B cell (primary cell): ENCODE measurements at regions not wholly inside any gene's neighbourhood (a gene's known extent, or its start where the extent isn't known, plus 50 kb on each side); places are given as distances from the start of the nearest gene placed in this dataset.

Experiments used
- ATAC-seq: fragments of 200-7000 bp; cut with Tn5 transposase; one replicate; pipeline ENCODE4 v1.10.0; 2021; ENCODE audit warnings: low read depth, mild to moderate bottlenecking, moderate number of reproducible peaks, moderate library complexity
- CTCF ChIA-PET: fragments of 350-600 bp; sonication (Branson Sonifier 250); formaldehyde crosslinking; loops from one replicate; lab custom pipeline; 2021; ENCODE audit warnings: antibody characterized with exemption, inconsistent platforms; lab: Charles Lee
- POLR2A ChIA-PET: fragments of 350-600 bp; sonication (Branson Sonifier 250); formaldehyde crosslinking; loops from one replicate; lab custom pipeline; 2021; ENCODE audit warnings: antibody characterized with exemption; lab: Charles Lee
- DNase-seq: peaks from one replicate; pipeline ENCODE4 v3.0.0; 2013
- H2AFZ ChIP-seq: 2 replicates; pipeline ENCODE4 v1.6.1; 2012; ENCODE audit warnings: mild to moderate bottlenecking, low read depth, low read length; ENCODE audit not compliant: insufficient read depth, poor library complexity, severe bottlenecking
- H3K27ac ChIP-seq, 2 donors: 1 replicate in 1 of 2; 2 replicates in 1 of 2; pipeline ENCODE4 v1.5.1; 2012 to 2013; ENCODE audit warnings: low read length in 2 of 2, mild to moderate bottlenecking in 2 of 2, moderate library complexity in 1 of 2
- H3K27me3 ChIP-seq, 4 experiments: fragments of 200-600 bp in 1 of 4; sonication (generic) in 1 of 4; replicated peaks in 1 of 4; 1 replicate in 2 of 4; 2 replicates in 2 of 4; pipeline versions ENCODE4 v1.6.1 to v1.7.0; 2013 to 2016; ENCODE audit warnings: low read length in 3 of 4, mild to moderate bottlenecking in 2 of 4, mixed read lengths in 1 of 4, moderate library complexity in 1 of 4; ENCODE audit not compliant: insufficient read depth in 4 of 4, control insufficient read depth in 3 of 4; ENCODE audit errors: control extremely low read depth in 1 of 4
- H3K36me3 ChIP-seq, 2 experiments: replicated peaks in 1 of 2; 1 replicate in 1 of 2; 2 replicates in 1 of 2; pipeline versions ENCODE4 v1.6.1 to v1.7.1; 2013; ENCODE audit warnings: low read length in 1 of 2; ENCODE audit not compliant: insufficient read depth in 2 of 2, control insufficient read depth in 1 of 2; ENCODE audit errors: control extremely low read depth in 1 of 2, extremely low read depth in 1 of 2
- H3K4me1 ChIP-seq, 2 donors: fragments of 200-600 bp in 1 of 2; sonication (generic) in 1 of 2; 1 replicate in 1 of 2; 2 replicates in 1 of 2; pipeline versions ENCODE4 v1.5.1 to v1.6.1; 2013 to 2017; ENCODE audit warnings: low read length in 2 of 2; ENCODE audit not compliant: control insufficient read depth in 2 of 2, insufficient read depth in 2 of 2
- H3K4me2 ChIP-seq: replicated peaks from 2 replicates; pipeline ENCODE3; 2012; ENCODE audit warnings: mild to moderate bottlenecking, low read depth, low read length; ENCODE audit not compliant: poor library complexity, severe bottlenecking
- H3K4me3 ChIP-seq, 5 experiments: fragments of 200-600 bp in 1 of 5; sonication (generic) in 1 of 5; 1 replicate in 3 of 5; 2 replicates in 2 of 5; pipeline versions ENCODE4 v1.5.1 to v1.7.0; 2011 to 2016; ENCODE audit warnings: low read length in 4 of 5, mild to moderate bottlenecking in 4 of 5, low read depth in 2 of 5, control low read depth in 1 of 5, moderate library complexity in 1 of 5; ENCODE audit not compliant: insufficient read depth in 1 of 5; ENCODE audit errors: control extremely low read depth in 1 of 5, extremely low read depth in 1 of 5
- H3K79me2 ChIP-seq: fragments of 200-600 bp; sonication (generic); one replicate; pipeline ENCODE4 v1.6.0; 2016; ENCODE audit warnings: low read length; ENCODE audit not compliant: control insufficient read depth, insufficient read depth
- H3K9ac ChIP-seq: fragments of 200-600 bp; sonication (generic); 2 replicates; pipeline ENCODE4 v1.6.1; 2017; ENCODE audit warnings: mild to moderate bottlenecking, low read length, moderate library complexity
- H3K9me3 ChIP-seq, 3 donors: one replicate each; pipeline versions ENCODE4 v1.6.1 to v1.7.1; 2013; ENCODE audit warnings: low read length in 2 of 3; ENCODE audit not compliant: control insufficient read depth in 2 of 3, insufficient read depth in 1 of 3; ENCODE audit errors: control extremely low read depth in 1 of 3
- H4K20me1 ChIP-seq: 2 replicates; pipeline ENCODE4 v1.6.0; 2012; ENCODE audit warnings: mild to moderate bottlenecking, low read length; ENCODE audit not compliant: insufficient read depth, control insufficient read depth, poor library complexity, severe bottlenecking
- H3K27ac Mint-ChIP-seq: one replicate; pipeline ENCODE4 v1.8.0; 2021; ENCODE audit warnings: mixed read lengths
- H3K27me3 Mint-ChIP-seq: one replicate; pipeline ENCODE4 v1.8.0; 2021; ENCODE audit warnings: mixed read lengths
- H3K4me1 Mint-ChIP-seq: one replicate; pipeline ENCODE4 v1.8.0; 2021; ENCODE audit warnings: mixed read lengths
- H3K4me3 Mint-ChIP-seq: one replicate; pipeline ENCODE4 v1.8.0; 2021; ENCODE audit warnings: mixed read lengths
- H3K9me3 Mint-ChIP-seq: one replicate; pipeline ENCODE4 v1.8.0; 2022; ENCODE audit warnings: mixed read lengths; ENCODE audit not compliant: insufficient read depth
- EZH2 ChIP-seq: IDR thresholded peaks from 2 replicates; pipeline ENCODE4 v1.6.1; 2012; ENCODE audit warnings: borderline replicate concordance, low read depth, mild to moderate bottlenecking, moderate library complexity, low read length; ENCODE audit not compliant: insufficient read depth, poor library complexity, severe bottlenecking
- WGBS: methylation state at CpG from one replicate; pipeline ENCODE4 v1.1.5; 2013; ENCODE audit warnings: missing lambda C conversion rate; ENCODE audit not compliant: insufficient coverage; 5-methylcytosine and 5-hydroxymethylcytosine counted together
- intact Hi-C: fragments of 100-400 bp; cut with micrococcal nuclease; formaldehyde crosslinking; loops from one replicate; pipeline ENCODE4 v1.10.0; 2022
- TF ChIP-seq, protein P1 (sequence below): fragments of 200-600 bp; IDR thresholded peaks from one replicate; pipeline ENCODE4 v1.8.0; 2022; ENCODE audit warnings: antibody characterized with exemption, mild to moderate bottlenecking

DNA sequence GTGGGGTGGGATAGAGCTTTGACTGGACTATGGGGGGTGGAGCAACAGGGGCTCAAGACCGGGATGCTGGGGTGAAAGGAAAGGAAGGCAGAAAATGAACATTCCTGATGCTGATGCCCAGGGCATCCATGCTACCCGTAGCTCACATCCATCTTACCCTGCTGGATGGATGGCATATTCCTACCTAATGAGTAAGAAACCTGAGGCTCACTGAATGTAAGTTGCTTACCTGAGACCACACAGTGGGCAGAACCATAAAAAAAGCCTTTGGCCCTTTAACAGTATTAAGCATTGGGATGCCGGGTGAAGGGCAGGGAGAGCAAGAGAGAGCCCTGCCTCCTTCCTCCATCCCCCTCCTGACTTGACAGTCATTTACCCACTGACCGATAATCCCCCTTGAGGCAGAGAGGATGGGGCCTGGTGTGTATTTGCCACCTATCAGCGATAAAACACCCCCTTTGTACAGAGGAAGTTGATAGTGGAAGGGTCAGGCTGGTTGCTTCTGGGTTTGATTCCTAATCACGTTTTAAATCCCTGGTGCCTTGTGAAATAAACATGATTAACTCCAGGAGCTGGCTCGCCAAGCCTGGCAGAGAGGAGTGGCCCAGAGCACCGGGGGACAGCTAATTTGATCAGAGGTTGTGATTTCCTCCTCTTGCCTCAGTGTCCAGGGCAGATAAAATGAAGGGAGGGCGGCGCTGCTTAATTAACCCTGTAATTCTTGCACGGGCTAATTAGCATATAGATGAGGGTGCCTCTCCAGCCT, 105.9 kb upstream of the HS6ST1 start:
- no peaks in the 10 kb centered on the region for H4K20me1 ChIP-seq
- ChIA-PET POLR2A (no interaction called here), CTCF (no interaction called here)
- no peak overlapping the region for H3K9ac ChIP-seq
- Mint-ChIP-seq H3K27me3 (no peaks in the 10 kb centered on the region), H3K4me3 (no peak overlapping the region), H3K27ac (no peak overlapping the region), H3K9me3 (peaks cover 9% of the 10 kb centered on the region), H3K4me1 (no peaks in the 10 kb centered on the region)
- H3K27me3 ChIP-seq = no peaks in the 10 kb centered on the region
- intact Hi-C loops = no loop called here
- no peak for TF ChIP-seq EZH2
- TF ChIP-seq, protein P1, sequence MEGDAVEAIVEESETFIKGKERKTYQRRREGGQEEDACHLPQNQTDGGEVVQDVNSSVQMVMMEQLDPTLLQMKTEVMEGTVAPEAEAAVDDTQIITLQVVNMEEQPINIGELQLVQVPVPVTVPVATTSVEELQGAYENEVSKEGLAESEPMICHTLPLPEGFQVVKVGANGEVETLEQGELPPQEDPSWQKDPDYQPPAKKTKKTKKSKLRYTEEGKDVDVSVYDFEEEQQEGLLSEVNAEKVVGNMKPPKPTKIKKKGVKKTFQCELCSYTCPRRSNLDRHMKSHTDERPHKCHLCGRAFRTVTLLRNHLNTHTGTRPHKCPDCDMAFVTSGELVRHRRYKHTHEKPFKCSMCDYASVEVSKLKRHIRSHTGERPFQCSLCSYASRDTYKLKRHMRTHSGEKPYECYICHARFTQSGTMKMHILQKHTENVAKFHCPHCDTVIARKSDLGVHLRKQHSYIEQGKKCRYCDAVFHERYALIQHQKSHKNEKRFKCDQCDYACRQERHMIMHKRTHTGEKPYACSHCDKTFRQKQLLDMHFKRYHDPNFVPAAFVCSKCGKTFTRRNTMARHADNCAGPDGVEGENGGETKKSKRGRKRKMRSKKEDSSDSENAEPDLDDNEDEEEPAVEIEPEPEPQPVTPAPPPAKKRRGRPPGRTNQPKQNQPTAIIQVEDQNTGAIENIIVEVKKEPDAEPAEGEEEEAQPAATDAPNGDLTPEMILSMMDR = no peak
- no peak overlapping the region for H3K4me3 ChIP-seq
- no peaks in the 10 kb centered on the region for H3K36me3 ChIP-seq
- no peak overlapping the region for H3K27ac ChIP-seq
- no peak for DNase-seq
- no peaks in the 10 kb centered on the region for H3K79me2 ChIP-seq
- peaks cover 0 to 13% (median 0%) of the 10 kb centered on the region in 3 donors for H3K9me3 ChIP-seq
- no peaks in the 10 kb centered on the region for H3K4me1 ChIP-seq
- 83% methylated on average over 4 of the region's 11 CpGs for WGBS
- no peak overlapping the region for H2AFZ ChIP-seq
- ATAC-seq = no peak
- no peak overlapping the region for H3K4me2 ChIP-seq

DNA sequence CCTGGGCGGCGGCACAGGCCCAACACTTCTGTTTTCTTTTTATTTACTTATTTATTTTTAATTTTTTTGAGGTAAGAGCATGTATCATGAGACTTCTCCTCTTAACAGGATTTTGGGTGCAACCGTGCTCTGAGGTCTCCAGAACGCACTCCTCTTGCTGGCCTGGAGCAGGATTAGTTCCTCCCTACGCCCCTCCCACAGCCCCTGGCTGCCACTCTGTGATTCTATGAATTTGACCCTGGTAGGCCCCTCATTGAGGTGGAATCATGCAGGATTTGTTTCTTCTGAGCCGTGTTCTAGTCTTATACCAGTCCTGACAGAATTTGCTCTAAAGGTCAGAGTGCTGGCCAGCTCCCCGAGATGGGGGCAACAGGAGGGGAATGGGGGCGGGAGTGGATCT, 106.5 kb upstream of the HS6ST1 start:
- intact Hi-C loops = no loop called here
- no peak for DNase-seq
- no peak overlapping the region for H3K9ac ChIP-seq
- no peak overlapping the region for H2AFZ ChIP-seq
- Mint-ChIP-seq H3K27ac (no peak overlapping the region), H3K27me3 (no peaks in the 10 kb centered on the region), H3K4me1 (no peaks in the 10 kb centered on the region), H3K4me3 (no peak overlapping the region), H3K9me3 (peaks cover 13% of the 10 kb centered on the region)
- peaks cover 0 to 13% (median 0%) of the 10 kb centered on the region in 3 donors for H3K9me3 ChIP-seq
- POLR2A ChIA-PET = no interaction called here
- no peaks in the 10 kb centered on the region for H3K79me2 ChIP-seq
- TF ChIP-seq, protein P1 = no peak
- no peak for TF ChIP-seq EZH2
- no peaks in the 10 kb centered on the region for H3K36me3 ChIP-seq
- no peaks in the 10 kb centered on the region for H3K4me1 ChIP-seq
- H3K27ac ChIP-seq = no peak overlapping the region
- 91% methylated on average over 5 of the region's 8 CpGs for WGBS
- ATAC-seq = no peak
- no peak overlapping the region for H3K4me2 ChIP-seq
- CTCF ChIA-PET = no interaction called here
- H3K27me3 ChIP-seq = no peaks in the 10 kb centered on the region
- H3K4me3 ChIP-seq = no peak overlapping the region
- no peaks in the 10 kb centered on the region for H4K20me1 ChIP-seq
